Kidney (tissue), 13 donors: ENCODE measurements at regions not wholly inside any gene's neighbourhood (a gene's known extent, or its start where the extent isn't known, plus 50 kb on each side); places are given as distances from the start of the nearest gene placed in this dataset.

Experiments used
- DNase-seq, 5 donors: peaks; one replicate each; pipeline ENCODE4 v3.0.0-alpha.2; 2013 to 2020
- FAIRE-seq: peaks from 2 replicates; lab custom pipeline; 2012; peaks lifted over from hg19 to GRCh38; lab: Jason Lieb, UNC
- H3K27ac ChIP-seq, 2 donors: one replicate each; pipeline ENCODE4 v1.7.0; 2013; ENCODE audit warnings: low read depth in 2 of 2, low read length in 2 of 2, inconsistent platforms in 1 of 2
- H3K27me3 ChIP-seq: one replicate; pipeline ENCODE4 v1.7.1; 2013; ENCODE audit warnings: low read length, inconsistent platforms; ENCODE audit not compliant: control insufficient read depth, insufficient read depth
- H3K36me3 ChIP-seq, 3 donors: one replicate each; pipeline versions ENCODE4 v1.7.0 to v1.7.1; 2013; ENCODE audit warnings: low read length in 3 of 3, control low read depth in 1 of 3, inconsistent platforms in 1 of 3; ENCODE audit not compliant: insufficient read depth in 3 of 3, control insufficient read depth in 2 of 3
- H3K4me1 ChIP-seq, 3 donors: one replicate each; pipeline versions ENCODE4 v1.7.0 to v1.7.1; 2013; ENCODE audit warnings: low read length in 3 of 3, inconsistent platforms in 1 of 3, low read depth in 1 of 3; ENCODE audit not compliant: control insufficient read depth in 2 of 3, insufficient read depth in 2 of 3
- H3K4me3 ChIP-seq, 3 donors: one replicate each; pipeline versions ENCODE4 v1.7.0 to v1.8.1; 2013; ENCODE audit warnings: low read length in 3 of 3, control low read depth in 1 of 3, inconsistent platforms in 1 of 3
- H3K9ac ChIP-seq, 3 donors: one replicate each; pipeline versions ENCODE4 v1.7.0 to v1.7.1; 2013; ENCODE audit warnings: low read length in 3 of 3, control low read depth in 1 of 3, inconsistent platforms in 1 of 3
- H3K9me3 ChIP-seq, 3 donors: one replicate each; pipeline versions ENCODE4 v1.7.0 to v1.7.1; 2013; ENCODE audit warnings: low read length in 3 of 3, control low read depth in 1 of 3, inconsistent platforms in 1 of 3; ENCODE audit not compliant: control insufficient read depth in 2 of 3, insufficient read depth in 1 of 3
- intact Hi-C: fragments of 100-400 bp; cut with DNase I; formaldehyde crosslinking; loops from one replicate; pipeline ENCODE4 v1.11.1; 2022
- TF ChIP-seq, protein P1 (sequence below): IDR thresholded peaks from 3 replicates; pipeline ENCODE4 v1.5.1; 2012; ENCODE audit warnings: mild to moderate bottlenecking, moderate library complexity, borderline replicate concordance; ENCODE audit not compliant: insufficient read depth; ENCODE audit errors: extremely low read depth
- donor health status: control.
- donor health status: control.
- donor health status: control.
- donor health status: control.
- donor health status: control.
- donor health status: DM: yes; HTN: yes; CAD: no.
- donor health status: Normal renal cell carcinoma (clear cell type).

GRCh38 chr3:106570426-106570825 is 701.6 kb upstream of the CBLB start:
- Histone ChIP-seq H3K27me3 (no peaks in the 10 kb centered on the region), H3K9ac (no peak overlapping the region), H3K9me3 (no peaks in the 10 kb centered on the region), H3K27ac (no peak overlapping the region), H3K4me1 (no peaks in the 10 kb centered on the region), H3K4me3 (no peak overlapping the region), H3K36me3 (no peaks in the 10 kb centered on the region)
- DNase-seq (no peak), FAIRE-seq (no peak)
- TF ChIP-seq, protein P1, sequence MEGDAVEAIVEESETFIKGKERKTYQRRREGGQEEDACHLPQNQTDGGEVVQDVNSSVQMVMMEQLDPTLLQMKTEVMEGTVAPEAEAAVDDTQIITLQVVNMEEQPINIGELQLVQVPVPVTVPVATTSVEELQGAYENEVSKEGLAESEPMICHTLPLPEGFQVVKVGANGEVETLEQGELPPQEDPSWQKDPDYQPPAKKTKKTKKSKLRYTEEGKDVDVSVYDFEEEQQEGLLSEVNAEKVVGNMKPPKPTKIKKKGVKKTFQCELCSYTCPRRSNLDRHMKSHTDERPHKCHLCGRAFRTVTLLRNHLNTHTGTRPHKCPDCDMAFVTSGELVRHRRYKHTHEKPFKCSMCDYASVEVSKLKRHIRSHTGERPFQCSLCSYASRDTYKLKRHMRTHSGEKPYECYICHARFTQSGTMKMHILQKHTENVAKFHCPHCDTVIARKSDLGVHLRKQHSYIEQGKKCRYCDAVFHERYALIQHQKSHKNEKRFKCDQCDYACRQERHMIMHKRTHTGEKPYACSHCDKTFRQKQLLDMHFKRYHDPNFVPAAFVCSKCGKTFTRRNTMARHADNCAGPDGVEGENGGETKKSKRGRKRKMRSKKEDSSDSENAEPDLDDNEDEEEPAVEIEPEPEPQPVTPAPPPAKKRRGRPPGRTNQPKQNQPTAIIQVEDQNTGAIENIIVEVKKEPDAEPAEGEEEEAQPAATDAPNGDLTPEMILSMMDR, result no peak
- intact Hi-C loops, result no loop called here

- no peak for DNase-seq
- H3K27ac ChIP-seq, result no peak overlapping the region
- H3K27me3 ChIP-seq, result no peaks in the 10 kb centered on the region
- no peaks in the 10 kb centered on the region for H3K9me3 ChIP-seq
- intact Hi-C loops, result no loop called here
- TF ChIP-seq, protein P1, result no peak
- no peaks in the 10 kb centered on the region for H3K4me1 ChIP-seq
- no peak overlapping the region for H3K4me3 ChIP-seq
- H3K36me3 ChIP-seq, result no peaks in the 10 kb centered on the region
- no peak overlapping the region for H3K9ac ChIP-seq
- FAIRE-seq, result no peak
These were observed 704.8 kb upstream of the CBLB start for GRCh38 chr3:106573605-106574004.

DNA sequence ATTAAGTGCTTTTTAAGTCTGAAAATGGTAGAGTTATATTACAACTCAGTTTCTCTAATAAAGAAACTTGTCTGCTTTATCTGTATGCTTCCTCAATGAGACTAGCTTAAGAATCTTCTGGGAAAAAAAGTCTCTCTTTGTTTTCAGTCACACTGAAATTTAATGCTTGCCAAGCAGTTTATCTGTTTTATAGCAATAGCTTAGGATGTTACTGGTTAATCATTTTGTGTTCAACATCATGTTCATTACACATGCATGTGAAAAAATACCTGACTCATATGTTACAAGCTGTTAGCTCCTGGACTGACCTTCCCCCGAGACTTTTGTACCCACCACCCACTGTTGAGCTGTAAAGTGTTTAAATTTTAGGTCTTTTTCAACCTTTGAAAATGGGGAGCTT is 706.2 kb upstream of the CBLB start:
- Histone ChIP-seq H3K27me3 (no peaks in the 10 kb centered on the region), H3K36me3 (no peaks in the 10 kb centered on the region), H3K27ac (no peak overlapping the region), H3K4me3 (no peak overlapping the region), H3K4me1 (no peaks in the 10 kb centered on the region), H3K9ac (no peak overlapping the region), H3K9me3 (no peaks in the 10 kb centered on the region)
- TF ChIP-seq, protein P1, result no peak
- no peak for DNase-seq
- intact Hi-C loops, result no loop called here
- no peak for FAIRE-seq

DNA sequence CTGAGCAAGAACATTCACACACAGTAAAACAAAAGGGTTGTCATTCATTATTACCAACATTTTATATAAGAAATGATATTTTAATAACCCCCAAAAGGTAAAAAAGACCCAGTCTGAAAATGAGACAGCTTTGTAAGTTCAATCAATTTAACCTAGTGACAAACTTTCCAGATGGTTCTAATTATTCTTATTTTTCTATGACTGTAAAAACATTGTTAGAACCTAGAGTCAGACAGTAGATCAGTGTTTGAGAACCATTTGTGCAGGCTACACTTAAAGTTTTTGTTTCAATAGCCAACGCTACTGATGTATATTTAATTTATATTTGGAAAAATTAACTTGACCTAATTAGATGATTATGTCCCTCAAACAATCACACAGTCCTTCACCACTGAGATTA is 708.4 kb upstream of the CBLB start:
- intact Hi-C loops, result no loop called here
- no peak overlapping the region for H3K27ac ChIP-seq

More for the DNA sequence above, 708.4 kb upstream of the CBLB start:
- Histone ChIP-seq H3K36me3 (no peaks in the 10 kb centered on the region), H3K27me3 (no peaks in the 10 kb centered on the region), H3K4me1 (no peaks in the 10 kb centered on the region), H3K9ac (no peak overlapping the region), H3K9me3 (no peaks in the 10 kb centered on the region), H3K4me3 (no peak overlapping the region)
- DNase-seq, result no peak
- FAIRE-seq, result no peak
- TF ChIP-seq, protein P1, result no peak
